ENCODE measurements at regions not wholly inside any gene's neighbourhood (a gene's known extent, or its start where the extent isn't known, plus 50 kb on each side); places are given as distances from the start of the nearest gene placed in this dataset.

DNA sequence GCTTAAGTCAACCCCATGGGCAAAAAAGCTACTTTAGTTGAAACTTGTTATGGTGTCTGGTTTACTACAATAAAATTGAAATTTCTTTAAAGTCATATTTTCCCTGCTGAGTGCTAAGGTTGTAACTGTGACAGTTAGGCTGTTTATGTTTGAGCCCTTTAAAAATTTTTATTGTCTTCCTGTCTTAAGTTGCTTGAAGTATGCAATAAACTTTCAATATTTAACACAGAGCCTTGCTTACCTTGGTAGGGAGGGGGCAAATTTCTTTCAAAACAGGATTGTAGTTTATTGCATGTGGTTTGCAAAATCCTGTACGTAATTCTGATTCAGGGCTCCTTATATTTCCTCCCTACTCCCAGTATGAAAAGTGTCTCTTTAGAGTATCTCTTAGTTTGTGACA lies 465.5 kb upstream of the ACTBL2 start:
- TF ChIP-seq, protein P1, sequence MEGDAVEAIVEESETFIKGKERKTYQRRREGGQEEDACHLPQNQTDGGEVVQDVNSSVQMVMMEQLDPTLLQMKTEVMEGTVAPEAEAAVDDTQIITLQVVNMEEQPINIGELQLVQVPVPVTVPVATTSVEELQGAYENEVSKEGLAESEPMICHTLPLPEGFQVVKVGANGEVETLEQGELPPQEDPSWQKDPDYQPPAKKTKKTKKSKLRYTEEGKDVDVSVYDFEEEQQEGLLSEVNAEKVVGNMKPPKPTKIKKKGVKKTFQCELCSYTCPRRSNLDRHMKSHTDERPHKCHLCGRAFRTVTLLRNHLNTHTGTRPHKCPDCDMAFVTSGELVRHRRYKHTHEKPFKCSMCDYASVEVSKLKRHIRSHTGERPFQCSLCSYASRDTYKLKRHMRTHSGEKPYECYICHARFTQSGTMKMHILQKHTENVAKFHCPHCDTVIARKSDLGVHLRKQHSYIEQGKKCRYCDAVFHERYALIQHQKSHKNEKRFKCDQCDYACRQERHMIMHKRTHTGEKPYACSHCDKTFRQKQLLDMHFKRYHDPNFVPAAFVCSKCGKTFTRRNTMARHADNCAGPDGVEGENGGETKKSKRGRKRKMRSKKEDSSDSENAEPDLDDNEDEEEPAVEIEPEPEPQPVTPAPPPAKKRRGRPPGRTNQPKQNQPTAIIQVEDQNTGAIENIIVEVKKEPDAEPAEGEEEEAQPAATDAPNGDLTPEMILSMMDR (optimal IDR thresholded peaks at IDR 0.05 in 1 of 3, IDR thresholded peaks at IDR 0.05 in 1 of 3, conservative IDR thresholded peaks at IDR 0.05 in 1 of 3; ENCODE audit: extremely low read depth in 1 of 3, insufficient read depth in 2 of 3, low read length in 3 of 3): no peak
- TF ChIP-seq EZH2 (IDR thresholded peaks at IDR 0.05; ENCODE audit: low read length): no peak
